Body of pancreas (tissue), 4 donors: ENCODE measurements at regions not wholly inside any gene's neighbourhood (a gene's known extent, or its start where the extent isn't known, plus 50 kb on each side); places are given as distances from the start of the nearest gene placed in this dataset.

Source experiments
- POLR2A ChIP-seq, 3 donors: fragments of 450-650 bp; IDR thresholded peaks; one replicate each; pipeline ENCODE4 v1.6.1; 2016; ENCODE audit warnings: antibody characterized with exemption in 3 of 3, mild to moderate bottlenecking in 2 of 3
- TF ChIP-seq, protein P1 (sequence below), 7 experiments: fragments of 450-650 bp in 4 of 7; fragments of 200-600 bp in 3 of 7; sonication (generic) in 3 of 7; IDR thresholded peaks; one replicate each; pipeline ENCODE4 v1.5.1; 2016 to 2019; ENCODE audit warnings: antibody characterized with exemption in 7 of 7

DNA sequence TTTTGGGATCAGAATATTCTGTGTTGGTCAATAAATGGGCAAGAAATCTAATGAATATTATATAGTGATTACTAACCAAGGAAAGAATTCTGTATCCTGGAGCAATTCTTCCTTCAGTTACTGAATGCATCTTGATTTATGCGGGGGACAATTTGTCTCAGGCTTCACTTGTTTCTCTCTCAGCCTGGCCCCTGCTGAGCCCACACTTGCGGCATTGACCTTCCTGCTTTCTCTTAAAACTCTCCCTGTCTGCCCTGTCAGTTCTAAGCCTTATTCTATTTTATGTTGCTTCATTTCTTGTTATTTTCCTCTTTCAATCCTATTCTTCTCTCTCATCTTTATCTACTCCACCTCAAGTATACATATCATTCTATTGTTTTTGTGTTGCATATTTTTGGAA is 122.1 kb upstream of the TPK1 start:
- TF ChIP-seq, protein P1, sequence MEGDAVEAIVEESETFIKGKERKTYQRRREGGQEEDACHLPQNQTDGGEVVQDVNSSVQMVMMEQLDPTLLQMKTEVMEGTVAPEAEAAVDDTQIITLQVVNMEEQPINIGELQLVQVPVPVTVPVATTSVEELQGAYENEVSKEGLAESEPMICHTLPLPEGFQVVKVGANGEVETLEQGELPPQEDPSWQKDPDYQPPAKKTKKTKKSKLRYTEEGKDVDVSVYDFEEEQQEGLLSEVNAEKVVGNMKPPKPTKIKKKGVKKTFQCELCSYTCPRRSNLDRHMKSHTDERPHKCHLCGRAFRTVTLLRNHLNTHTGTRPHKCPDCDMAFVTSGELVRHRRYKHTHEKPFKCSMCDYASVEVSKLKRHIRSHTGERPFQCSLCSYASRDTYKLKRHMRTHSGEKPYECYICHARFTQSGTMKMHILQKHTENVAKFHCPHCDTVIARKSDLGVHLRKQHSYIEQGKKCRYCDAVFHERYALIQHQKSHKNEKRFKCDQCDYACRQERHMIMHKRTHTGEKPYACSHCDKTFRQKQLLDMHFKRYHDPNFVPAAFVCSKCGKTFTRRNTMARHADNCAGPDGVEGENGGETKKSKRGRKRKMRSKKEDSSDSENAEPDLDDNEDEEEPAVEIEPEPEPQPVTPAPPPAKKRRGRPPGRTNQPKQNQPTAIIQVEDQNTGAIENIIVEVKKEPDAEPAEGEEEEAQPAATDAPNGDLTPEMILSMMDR (IDR thresholded peaks at IDR 0.05): no peak
- TF ChIP-seq POLR2A (IDR thresholded peaks at IDR 0.05): no peak
